Heart left ventricle (tissue), 16 donors: ENCODE measurements at regions not wholly inside any gene's neighbourhood (a gene's known extent, or its start where the extent isn't known, plus 50 kb on each side); places are given as distances from the start of the nearest gene placed in this dataset.

Experiments used
- ATAC-seq, 4 donors: fragments of 200-7000 bp; cut with Tn5 transposase; one replicate each; pipeline ENCODE4 v1.9.1; 2020 to 2022; ENCODE audit warnings: moderate library complexity in 4 of 4, mild to moderate bottlenecking in 3 of 4, moderate number of reproducible peaks in 1 of 4
- DNase-seq, 5 donors: peaks; one replicate each; pipeline ENCODE4 v3.0.0-alpha.2; 2020
- H3K27ac ChIP-seq, 12 donors: fragments of 200-600 bp; sonication (generic) in 4 of 12; one replicate each; pipeline versions ENCODE4 v1.5.0 to v1.8.0; 2016 to 2022; ENCODE audit warnings: mild to moderate bottlenecking in 2 of 12
- H3K27me3 ChIP-seq, 9 donors: fragments of 200-600 bp; sonication (generic) in 2 of 9; one replicate each; pipeline versions ENCODE4 v1.5.1 to v1.8.0; 2016 to 2022; ENCODE audit warnings: mild to moderate bottlenecking in 3 of 9
- H3K36me3 ChIP-seq, 9 donors: fragments of 200-600 bp; sonication (generic) in 2 of 9; one replicate each; pipeline versions ENCODE4 v1.5.0 to v1.8.0; 2018 to 2022; ENCODE audit warnings: mild to moderate bottlenecking in 2 of 9
- H3K4me1 ChIP-seq, 12 donors: fragments of 200-600 bp; sonication (generic) in 4 of 12; one replicate each; pipeline versions ENCODE4 v1.5.0 to v1.8.0; 2016 to 2022; ENCODE audit warnings: mild to moderate bottlenecking in 3 of 12
- H3K4me3 ChIP-seq, 12 donors: fragments of 200-600 bp; sonication (generic) in 4 of 12; one replicate each; pipeline versions ENCODE4 v1.5.0 to v1.8.0; 2017 to 2022; ENCODE audit warnings: mild to moderate bottlenecking in 9 of 12, moderate library complexity in 4 of 12
- H3K9me3 ChIP-seq, 12 donors: fragments of 200-600 bp; sonication (generic) in 4 of 12; one replicate each; pipeline versions ENCODE4 v1.5.0 to v1.8.0; 2016 to 2022; ENCODE audit warnings: mild to moderate bottlenecking in 1 of 12
- CTCF ChIP-seq, 12 donors: fragments of 200-600 bp; sonication (generic) in 4 of 12; IDR thresholded peaks; one replicate each; pipeline versions ENCODE4 v1.5.0 to v1.8.0; 2018 to 2022; ENCODE audit warnings: antibody characterized with exemption in 12 of 12, mild to moderate bottlenecking in 5 of 12
- POLR2A ChIP-seq, 2 donors: fragments of 450-650 bp; IDR thresholded peaks; one replicate each; pipeline ENCODE4 v1.6.1; 2017; ENCODE audit warnings: antibody characterized with exemption in 2 of 2, mild to moderate bottlenecking in 2 of 2, moderate library complexity in 2 of 2
- WGBS, 4 donors: extraction: QIAGEN DNeasy Blood & Tissue Kit in 2 of 4; methylation state at CpG; one replicate each; pipeline versions ENCODE4 v1.1.5 to v1.1.7; 2013 to 2018; 5-methylcytosine and 5-hydroxymethylcytosine counted together
- intact Hi-C, 10 donors: fragments of 100-400 bp; cut with DNase I; formaldehyde crosslinking; loops; one replicate each; pipeline versions ENCODE4 v1.11.1 to v1.14.2; 2022
- donor health status: ischemic (EF 13 %, LVEDD 7.1; RV severe dilation, severe dysfunction).
- donor health status: healthy with polysubstance abuse.
- donor health status: DM: no; HTN: yes; CAD: no.
- donor health status: DM: no; HTN: no; CAD: no.
- donor health status: ischemic (EF 25% LVEDD 6.9; RV normal size, moderate dysfunction).
- donor health status: ischemic (EF 25% LVEDD 5.7; RV mildly dilated, moderate dysfunction).
- donor health status: healthy.
- donor health status: DM: yes; HTN: yes; CAD: no.
- donor health status: ischemic (EF 35%, LVEDD 5.7; RV mildly dilated, moderate dysfunction).
- donor health status: nonischemic (EF 11% LVEDD 7.7; RV severe dilation, severe dysfunction).
- donor health status: DM: yes; HTN: yes; CAD: no.
- donor health status: PGD.
- donor health status: ischemic (EF 29% LVEDD 5.4; RV normal size, mild dysfunction).
- donor health status: nonischemic (EF 23%, LVEDD 6.1; RV moderate dilation, normal function).

GRCh38 chr12:42779186-42779859 is 189.8 kb upstream of the PRICKLE1 start:
- Histone ChIP-seq H3K27me3 (no peaks in the 10 kb centered on the region), H3K4me3 (no peak overlapping the region), H3K4me1 (peaks cover 0 to 18% (median 6%) of the 10 kb centered on the region in 12 donors), H3K9me3 (no peaks in the 10 kb centered on the region), H3K36me3 (no peaks in the 10 kb centered on the region), H3K27ac (no peak overlapping the region)
- intact Hi-C loops = no loop called here
- peak in 1 of 5 donors; percentile 31 for DNase-seq
- WGBS, 4 donors = 72 to 83% (median 73%) methylated on average over 7 of the region's 7 CpGs
- peak in 2 of 4 donors; percentile 63 to 65 for ATAC-seq
- TF ChIP-seq CTCF (IDR thresholded peaks at IDR 0.05) = no peak
- no peak for TF ChIP-seq POLR2A (IDR thresholded peaks at IDR 0.05)

GRCh38 chr12:42776396-42776795 is 186.8 kb upstream of the PRICKLE1 start:
- Histone ChIP-seq H3K9me3 (peaks cover 0 to 11% (median 0%) of the 10 kb centered on the region in 12 donors), H3K27me3 (no peaks in the 10 kb centered on the region), H3K36me3 (no peaks in the 10 kb centered on the region), H3K4me3 (no peak overlapping the region), H3K27ac (no peak overlapping the region), H3K4me1 (peaks cover 0 to 18% (median 6%) of the 10 kb centered on the region in 12 donors)
- ATAC-seq (no peak), DNase-seq (no peak)
- intact Hi-C loops = no loop called here
- 74 to 86% (median 76%) methylated on average over 9 of the region's 9 CpGs for WGBS, 4 donors
- TF ChIP-seq POLR2A (IDR thresholded peaks at IDR 0.05) (no peak), CTCF (IDR thresholded peaks at IDR 0.05) (no peak)

GRCh38 chr12:42774238-42774637 is 184.7 kb upstream of the PRICKLE1 start:
- DNase-seq = no peak
- no peak overlapping the region for H3K27ac ChIP-seq
- H3K4me3 ChIP-seq = no peak overlapping the region
- ATAC-seq = no peak
- no peaks in the 10 kb centered on the region for H3K36me3 ChIP-seq
- no peak for TF ChIP-seq CTCF (IDR thresholded peaks at IDR 0.05)
- no peak for TF ChIP-seq POLR2A (IDR thresholded peaks at IDR 0.05)
- intact Hi-C loops = no loop called here
- 93 to 97% (median 95%) methylated on average over 3 of the region's 3 CpGs for WGBS, 4 donors
- H3K9me3 ChIP-seq = peaks cover 0 to 12% (median 0%) of the 10 kb centered on the region in 12 donors
- H3K27me3 ChIP-seq = no peaks in the 10 kb centered on the region
- peaks cover 0 to 16% (median 2%) of the 10 kb centered on the region in 12 donors for H3K4me1 ChIP-seq

- intact Hi-C loops = no loop called here
- no peak for ATAC-seq
- peaks cover 0 to 12% (median 0%) of the 10 kb centered on the region in 12 donors for H3K9me3 ChIP-seq
- no peak for DNase-seq
- no peaks in the 10 kb centered on the region for H3K27me3 ChIP-seq
- no peak for TF ChIP-seq POLR2A (IDR thresholded peaks at IDR 0.05)
- no peak for TF ChIP-seq CTCF (IDR thresholded peaks at IDR 0.05)
- WGBS, 4 donors = 60 to 82% (median 63%) methylated on average over 3 of the region's 3 CpGs
- no peak overlapping the region for H3K4me3 ChIP-seq
- H3K36me3 ChIP-seq = no peaks in the 10 kb centered on the region
- no peak overlapping the region for H3K27ac ChIP-seq
- H3K4me1 ChIP-seq = peaks cover 0 to 19% (median 3%) of the 10 kb centered on the region in 12 donors
Measured at GRCh38 chr12:42770261-42770660, 180.7 kb upstream of the PRICKLE1 start.
